PFSK-1 (cell line): ENCODE measurements at regions not wholly inside any gene's neighbourhood (a gene's known extent, or its start where the extent isn't known, plus 50 kb on each side); places are given as distances from the start of the nearest gene placed in this dataset.

ENCODE experiments used
- FOXP2 ChIP-seq: optimal IDR thresholded peaks from 2 replicates; pipeline ENCODE3; 2011; ENCODE audit warnings: borderline replicate concordance, control low read depth, inconsistent platforms; ENCODE audit not compliant: insufficient read depth; ENCODE audit errors: extremely low read length, extremely low read depth
- POLR2AphosphoS5 ChIP-seq: IDR thresholded peaks from 2 replicates; pipeline ENCODE4 v1.6.1; 2012; ENCODE audit warnings: low read depth, mild to moderate bottlenecking, control low read depth, low read length, moderate library complexity
- SIN3A ChIP-seq: IDR thresholded peaks from 2 replicates; pipeline ENCODE4 v1.6.1; 2012; ENCODE audit warnings: mild to moderate bottlenecking, low read length, moderate library complexity, borderline replicate concordance; ENCODE audit not compliant: insufficient read depth
- TAF1 ChIP-seq: IDR thresholded peaks from 2 replicates; pipeline ENCODE4 v1.6.1; 2012; ENCODE audit warnings: low read length, control low read depth, borderline replicate concordance; ENCODE audit not compliant: insufficient read depth
- TF ChIP-seq, protein P1 (sequence below), 2 experiments: IDR thresholded peaks; 2 replicates each; pipeline versions ENCODE4 v1.6.1 to v1.8.0; 2011 to 2012; ENCODE audit warnings: low read depth in 2 of 2, low read length in 2 of 2, control low read depth in 1 of 2, inconsistent platforms in 1 of 2, mild to moderate bottlenecking in 1 of 2, moderate library complexity in 1 of 2; ENCODE audit not compliant: insufficient read depth in 1 of 2

DNA sequence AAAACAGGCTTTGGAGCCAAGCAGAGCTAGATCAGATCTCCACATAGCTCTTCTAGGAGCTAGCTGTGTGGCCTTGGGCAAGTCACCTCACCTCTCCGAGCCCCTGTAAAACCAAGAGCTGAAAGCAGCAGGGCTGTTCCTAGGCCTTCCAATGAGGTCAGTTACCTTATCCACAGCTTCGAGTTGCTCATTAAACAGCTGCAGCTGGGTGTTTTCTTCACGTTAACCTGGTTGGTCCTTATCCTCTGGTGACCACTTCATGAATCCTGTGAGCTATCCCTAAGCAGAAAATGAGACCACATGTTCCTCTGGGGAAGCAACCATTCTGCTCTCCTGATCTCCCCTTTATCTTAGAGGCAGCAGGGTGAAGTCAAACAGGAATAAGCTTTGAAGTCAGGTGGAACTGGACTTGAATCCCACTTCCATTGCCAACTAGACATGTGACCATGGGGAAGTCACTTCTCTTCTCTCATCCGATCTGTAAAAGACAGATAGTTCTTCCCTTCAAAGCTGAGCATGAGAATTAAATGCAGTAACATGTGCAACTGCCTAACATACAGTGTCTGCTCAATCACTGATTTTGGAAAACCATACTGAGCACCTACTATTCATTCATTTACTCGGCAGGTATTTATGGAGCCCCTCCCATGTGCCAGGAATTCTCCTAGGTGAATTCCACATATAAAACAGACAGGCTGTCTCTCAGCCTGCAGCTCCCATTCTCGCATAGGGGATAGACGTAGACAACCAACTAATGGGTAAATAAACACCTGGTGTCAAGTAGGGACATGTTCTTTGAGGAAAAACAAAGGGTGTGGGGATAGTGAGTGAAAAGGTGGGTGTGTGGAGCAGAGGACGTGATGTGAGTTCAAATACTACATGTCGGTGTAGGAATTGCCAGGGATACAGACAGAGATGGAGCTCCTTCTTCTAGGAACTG is 111.7 kb upstream of the BOD1 start:
- no peak for TF ChIP-seq POLR2AphosphoS5
- TF ChIP-seq, protein P1, sequence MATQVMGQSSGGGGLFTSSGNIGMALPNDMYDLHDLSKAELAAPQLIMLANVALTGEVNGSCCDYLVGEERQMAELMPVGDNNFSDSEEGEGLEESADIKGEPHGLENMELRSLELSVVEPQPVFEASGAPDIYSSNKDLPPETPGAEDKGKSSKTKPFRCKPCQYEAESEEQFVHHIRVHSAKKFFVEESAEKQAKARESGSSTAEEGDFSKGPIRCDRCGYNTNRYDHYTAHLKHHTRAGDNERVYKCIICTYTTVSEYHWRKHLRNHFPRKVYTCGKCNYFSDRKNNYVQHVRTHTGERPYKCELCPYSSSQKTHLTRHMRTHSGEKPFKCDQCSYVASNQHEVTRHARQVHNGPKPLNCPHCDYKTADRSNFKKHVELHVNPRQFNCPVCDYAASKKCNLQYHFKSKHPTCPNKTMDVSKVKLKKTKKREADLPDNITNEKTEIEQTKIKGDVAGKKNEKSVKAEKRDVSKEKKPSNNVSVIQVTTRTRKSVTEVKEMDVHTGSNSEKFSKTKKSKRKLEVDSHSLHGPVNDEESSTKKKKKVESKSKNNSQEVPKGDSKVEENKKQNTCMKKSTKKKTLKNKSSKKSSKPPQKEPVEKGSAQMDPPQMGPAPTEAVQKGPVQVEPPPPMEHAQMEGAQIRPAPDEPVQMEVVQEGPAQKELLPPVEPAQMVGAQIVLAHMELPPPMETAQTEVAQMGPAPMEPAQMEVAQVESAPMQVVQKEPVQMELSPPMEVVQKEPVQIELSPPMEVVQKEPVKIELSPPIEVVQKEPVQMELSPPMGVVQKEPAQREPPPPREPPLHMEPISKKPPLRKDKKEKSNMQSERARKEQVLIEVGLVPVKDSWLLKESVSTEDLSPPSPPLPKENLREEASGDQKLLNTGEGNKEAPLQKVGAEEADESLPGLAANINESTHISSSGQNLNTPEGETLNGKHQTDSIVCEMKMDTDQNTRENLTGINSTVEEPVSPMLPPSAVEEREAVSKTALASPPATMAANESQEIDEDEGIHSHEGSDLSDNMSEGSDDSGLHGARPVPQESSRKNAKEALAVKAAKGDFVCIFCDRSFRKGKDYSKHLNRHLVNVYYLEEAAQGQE (IDR thresholded peaks at IDR 0.05; ENCODE audit: insufficient read depth in 1 of 2, low read depth in 2 of 2, low read length in 2 of 2), result no peak
- TF ChIP-seq FOXP2, result no peak

DNA sequence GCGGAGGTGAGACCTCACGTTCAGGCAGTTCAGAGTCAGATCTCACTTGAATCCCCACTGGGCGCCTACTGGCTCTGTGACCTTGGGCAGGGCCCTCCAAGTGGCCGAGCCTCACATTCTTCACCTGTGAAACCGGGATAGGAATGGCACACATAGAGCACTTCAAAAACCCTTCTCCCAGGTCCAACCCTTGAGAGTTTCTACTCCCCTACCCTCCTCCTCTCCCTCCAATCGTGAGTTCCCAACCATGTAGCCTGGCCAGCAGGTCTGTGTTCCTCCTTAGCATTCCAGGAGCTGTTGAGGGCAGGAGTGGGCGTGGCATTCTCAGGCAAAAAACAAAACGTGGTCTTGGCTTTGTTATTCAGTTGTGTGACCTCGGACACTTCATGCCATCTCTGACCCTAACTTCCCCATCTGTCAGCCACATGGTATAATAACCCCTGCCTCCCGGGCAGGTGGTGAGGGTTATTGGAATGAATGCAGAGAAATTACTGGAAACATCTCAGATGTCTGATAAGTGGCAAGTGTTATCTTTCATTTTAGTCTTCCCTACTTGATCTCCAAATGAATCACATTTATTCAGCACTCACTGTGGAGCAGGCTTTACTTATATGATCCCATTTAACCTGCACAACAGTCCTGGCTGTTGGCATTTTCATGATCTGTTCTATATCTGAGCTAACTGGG is 112.8 kb upstream of the BOD1 start:
- TF ChIP-seq SIN3A (no peak), FOXP2 (no peak)
- TF ChIP-seq, protein P1 (IDR thresholded peaks at IDR 0.05; ENCODE audit: insufficient read depth in 1 of 2, low read depth in 2 of 2, low read length in 2 of 2), result no peak

DNA sequence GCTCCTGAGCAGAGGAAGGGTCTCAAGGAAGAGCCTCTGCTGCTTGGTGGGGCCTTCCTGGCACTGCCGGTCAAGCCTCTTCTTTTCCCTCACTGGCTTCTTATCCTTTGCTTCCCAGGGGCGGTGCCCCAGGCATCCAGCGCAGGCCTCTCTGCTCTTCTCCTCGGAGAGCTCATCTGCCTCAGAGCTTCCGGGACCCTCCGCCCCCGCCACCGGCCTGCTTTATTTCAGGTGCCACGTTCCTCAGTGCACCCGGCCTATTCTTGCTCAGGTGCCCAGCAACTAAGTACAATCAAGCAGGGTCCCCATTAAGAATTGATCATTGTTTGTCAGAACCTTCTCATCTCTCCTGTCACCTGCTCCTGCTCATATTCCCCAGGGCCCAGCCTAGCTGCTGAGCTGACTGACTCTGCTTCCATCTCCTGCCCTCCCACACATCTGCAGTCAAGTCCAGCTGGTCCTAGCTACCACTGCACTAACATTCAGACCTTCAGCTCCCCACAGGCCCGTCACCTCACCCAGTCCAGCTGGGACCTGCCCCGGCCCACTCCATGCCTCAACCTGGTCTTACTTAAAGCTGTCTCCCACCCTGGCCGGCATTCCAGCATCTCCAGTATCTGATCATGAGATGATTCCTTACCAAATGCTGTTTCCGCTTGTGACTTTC is 114.3 kb upstream of the BOD1 start:
- no peak for TF ChIP-seq FOXP2
- no peak for TF ChIP-seq TAF1
- TF ChIP-seq, protein P1 (IDR thresholded peaks at IDR 0.05; ENCODE audit: insufficient read depth in 1 of 2, low read depth in 2 of 2, low read length in 2 of 2), result no peak
- no peak for TF ChIP-seq SIN3A
- no peak for TF ChIP-seq POLR2AphosphoS5

DNA sequence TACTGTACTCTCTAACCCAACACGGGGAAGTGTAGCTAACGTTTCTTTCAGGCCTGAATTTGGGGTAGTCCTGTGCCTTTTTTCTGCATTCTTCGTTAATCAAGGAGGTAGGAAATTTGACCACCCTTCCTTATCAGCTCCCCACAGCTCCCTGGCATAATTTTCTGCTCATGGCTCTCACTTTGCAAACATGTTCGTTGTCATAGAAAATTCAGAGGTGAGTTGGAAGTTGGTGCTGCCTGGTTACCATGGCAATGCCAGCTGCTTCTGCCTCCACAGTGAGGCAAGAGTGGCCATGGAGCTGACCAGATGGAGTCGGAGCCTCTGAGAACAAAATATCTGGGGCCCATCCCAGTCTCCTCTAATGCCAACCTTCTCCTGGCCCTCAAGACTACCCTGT is 116.6 kb upstream of the BOD1 start:
- TF ChIP-seq FOXP2 (no peak), SIN3A (no peak), TAF1 (no peak), POLR2AphosphoS5 (no peak)
- TF ChIP-seq, protein P1 (IDR thresholded peaks at IDR 0.05; ENCODE audit: insufficient read depth in 1 of 2, low read depth in 2 of 2, low read length in 2 of 2), result no peak
